HG02571 (cell line): ENCODE measurements at regions not wholly inside any gene's neighbourhood (a gene's known extent, or its start where the extent isn't known, plus 50 kb on each side); places are given as distances from the start of the nearest gene placed in this dataset.

ENCODE experiments used
- ATAC-seq: cut with Tn5 transposase; IDR thresholded peaks from one replicate; pipeline ENCODE4 v1.9.1; 2021; ENCODE audit warnings: mild to moderate bottlenecking, moderate library complexity; ENCODE audit not compliant: unreplicated experiment

DNA sequence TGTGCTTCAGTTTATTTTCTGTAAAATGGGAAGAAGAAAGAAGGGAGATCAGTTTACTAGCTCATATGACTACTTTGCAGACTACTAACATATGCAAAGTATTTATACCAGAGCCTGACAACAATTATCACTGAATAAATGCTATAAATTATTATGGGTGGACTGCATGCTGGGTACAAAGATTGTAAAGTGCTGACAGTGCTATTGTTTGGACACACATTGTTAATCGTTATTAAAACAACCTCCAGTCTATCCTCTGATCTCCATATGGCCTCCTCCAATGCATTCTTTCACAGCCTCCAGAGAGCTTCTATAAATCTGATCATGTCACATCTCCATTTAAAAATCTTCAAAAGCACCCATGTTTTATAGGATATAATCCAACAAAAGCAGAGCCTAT lies 90.1 kb upstream of the HS3ST1 start:
- no peak for ATAC-seq

DNA sequence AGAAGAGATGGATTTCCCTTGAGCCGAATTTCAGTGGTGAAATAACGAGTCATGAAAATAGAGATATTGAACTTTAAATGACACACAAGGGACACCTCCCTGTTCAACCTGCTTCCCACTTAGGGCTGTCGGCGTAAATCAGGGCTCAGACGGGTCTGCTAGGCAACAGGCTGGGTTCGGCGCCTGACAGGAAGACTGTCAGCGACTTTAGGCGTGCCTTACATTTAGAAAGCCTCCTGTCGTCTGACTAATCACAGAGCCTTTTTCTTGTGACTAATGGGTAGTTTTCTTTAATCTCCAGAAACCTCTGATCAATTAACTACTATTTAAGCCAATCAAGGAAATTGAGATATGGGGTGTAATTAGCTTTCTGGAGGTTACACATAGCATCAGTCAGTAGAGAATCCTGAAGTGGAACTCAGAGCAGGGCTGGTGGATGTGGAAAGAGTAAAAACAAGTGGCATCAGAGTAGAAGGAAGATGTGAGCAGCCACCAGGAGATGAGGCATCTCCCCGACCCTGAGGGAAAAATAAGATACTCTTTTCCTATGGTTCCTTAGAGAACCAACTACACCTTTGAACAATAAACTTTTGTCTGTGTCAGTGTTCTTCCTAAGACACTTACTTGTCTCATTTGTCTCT lies 86.2 kb upstream of the HS3ST1 start:
- ATAC-seq: no peak

DNA sequence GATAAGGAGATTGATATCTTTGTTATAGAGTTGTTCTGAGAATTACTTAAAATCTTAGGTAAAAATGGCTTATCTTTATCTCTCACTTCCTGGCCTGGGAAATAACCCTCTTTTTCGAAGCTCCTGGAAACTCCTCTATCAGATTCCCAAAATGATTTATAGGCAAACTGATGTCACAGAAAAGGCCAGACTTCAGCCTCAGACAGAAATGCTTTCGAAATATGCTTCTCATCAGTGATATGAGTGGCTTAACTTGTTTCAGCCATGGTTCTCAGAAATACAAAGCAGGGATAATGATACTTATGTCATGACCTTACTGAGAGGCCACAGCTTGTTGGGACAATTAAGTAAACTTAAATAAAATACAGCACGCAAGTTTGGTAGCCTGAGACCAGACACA lies 85.3 kb upstream of the HS3ST1 start:
- ATAC-seq: no peak

DNA sequence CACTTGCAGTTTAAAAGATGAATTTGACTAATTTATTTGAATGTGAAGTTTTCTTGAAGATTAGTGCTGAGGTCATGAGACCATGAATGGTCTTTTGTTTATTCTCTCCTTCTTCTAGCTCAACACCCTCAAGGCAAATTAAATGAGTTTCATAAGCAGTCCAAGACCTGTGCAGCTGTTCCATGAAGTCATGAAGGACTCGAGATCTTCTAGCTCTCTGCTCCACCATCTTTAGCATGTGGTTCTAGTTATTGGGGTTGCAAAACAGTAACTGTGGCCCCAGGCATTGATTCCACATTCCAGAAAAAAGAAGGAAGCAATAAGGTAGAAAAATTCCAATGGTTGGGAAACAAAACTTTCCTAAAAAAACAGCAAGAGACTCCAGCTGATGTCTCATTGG lies 84.2 kb upstream of the HS3ST1 start:
- no peak for ATAC-seq

DNA sequence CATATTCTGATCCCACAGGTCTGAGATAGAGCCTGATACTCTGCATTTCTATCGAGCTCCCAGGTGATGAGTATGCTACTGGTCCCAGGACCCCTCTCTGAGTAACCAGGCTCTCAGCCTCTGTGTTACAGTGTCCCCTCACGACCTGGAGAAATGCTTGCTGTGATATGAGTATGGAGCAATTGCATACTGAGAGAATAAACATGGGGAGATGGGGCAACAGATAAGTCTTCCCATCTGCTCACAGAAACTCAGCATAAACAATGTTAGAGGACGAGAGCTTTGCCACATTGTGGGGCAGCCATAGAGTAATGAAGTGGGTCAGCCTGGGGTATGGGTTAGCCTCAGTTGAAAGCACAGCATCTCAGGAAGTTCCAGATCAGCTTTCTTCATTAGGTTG lies 82.6 kb upstream of the HS3ST1 start:
- no peak for ATAC-seq

DNA sequence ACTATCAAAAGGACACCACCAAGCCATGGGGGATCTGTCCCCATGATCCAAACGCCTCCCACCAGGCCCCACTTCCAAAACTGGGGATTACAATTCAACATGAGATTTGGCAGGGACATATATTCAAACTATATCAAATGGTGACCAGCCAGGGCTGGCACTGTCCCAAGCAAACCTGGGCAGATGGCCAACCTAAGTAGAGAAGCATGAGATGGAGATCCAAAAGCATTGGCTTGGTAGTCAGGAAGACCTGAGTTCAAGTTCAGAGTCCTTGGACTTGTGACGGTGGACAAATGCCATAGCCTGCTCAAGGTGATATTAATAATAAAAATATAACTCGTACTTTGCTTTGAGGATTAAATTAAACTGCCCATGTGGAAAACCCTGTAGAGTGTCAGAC lies 79.2 kb upstream of the HS3ST1 start:
- no peak for ATAC-seq

DNA sequence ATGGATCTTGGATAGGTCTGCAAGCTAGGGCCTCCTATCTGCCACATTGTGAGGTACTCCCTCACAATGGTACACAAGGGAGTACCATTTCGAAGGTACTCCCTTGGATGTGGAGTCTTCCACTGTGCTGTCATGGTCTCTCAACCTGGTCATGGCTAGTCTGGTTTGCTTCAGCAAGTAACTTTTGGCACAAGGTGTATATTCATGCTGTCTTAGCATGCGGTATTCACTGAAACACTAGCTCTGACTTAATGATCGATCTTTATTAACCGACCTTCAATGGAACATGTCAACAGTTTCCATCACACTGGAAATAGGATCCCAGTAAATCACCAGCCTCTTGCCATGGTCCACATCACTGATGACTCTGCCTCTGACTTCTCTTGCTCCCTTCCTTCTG lies 77.5 kb upstream of the HS3ST1 start:
- ATAC-seq: no peak

DNA sequence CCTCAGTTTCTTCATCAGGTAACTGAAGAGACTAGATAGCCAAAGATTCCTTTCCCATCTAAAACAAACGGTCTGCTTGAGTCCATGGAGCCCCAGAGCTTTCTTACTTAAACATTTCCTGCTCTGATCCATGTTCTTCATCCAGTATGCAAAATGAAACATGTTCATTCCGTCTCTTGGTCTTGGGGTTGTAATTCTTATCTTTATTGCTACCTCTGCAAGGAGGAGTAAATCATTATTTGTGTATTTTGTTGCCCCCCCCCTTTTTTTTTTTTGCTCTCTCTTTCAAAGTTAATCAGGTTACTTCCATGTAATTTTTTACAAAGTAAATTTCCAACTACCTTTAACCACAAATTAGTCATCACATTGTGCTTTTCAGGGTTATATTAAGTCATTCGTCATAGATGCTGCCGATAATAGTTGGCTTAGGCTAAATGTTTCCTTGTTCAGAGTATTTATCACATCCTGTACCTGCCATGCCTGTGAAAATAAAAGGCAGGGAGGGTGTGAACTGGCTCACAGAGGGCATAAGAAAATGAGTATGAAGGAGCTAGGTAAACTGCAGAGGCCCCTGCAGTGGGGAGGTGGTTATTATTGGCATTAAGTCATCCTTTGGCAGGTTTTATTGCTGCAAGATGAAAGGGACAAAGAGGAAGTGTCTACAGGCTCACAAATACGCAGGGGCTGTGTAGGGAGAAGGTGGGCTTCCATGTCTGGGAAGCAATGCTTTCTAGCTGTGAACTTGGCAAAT lies 76.7 kb upstream of the HS3ST1 start:
- no peak for ATAC-seq

DNA sequence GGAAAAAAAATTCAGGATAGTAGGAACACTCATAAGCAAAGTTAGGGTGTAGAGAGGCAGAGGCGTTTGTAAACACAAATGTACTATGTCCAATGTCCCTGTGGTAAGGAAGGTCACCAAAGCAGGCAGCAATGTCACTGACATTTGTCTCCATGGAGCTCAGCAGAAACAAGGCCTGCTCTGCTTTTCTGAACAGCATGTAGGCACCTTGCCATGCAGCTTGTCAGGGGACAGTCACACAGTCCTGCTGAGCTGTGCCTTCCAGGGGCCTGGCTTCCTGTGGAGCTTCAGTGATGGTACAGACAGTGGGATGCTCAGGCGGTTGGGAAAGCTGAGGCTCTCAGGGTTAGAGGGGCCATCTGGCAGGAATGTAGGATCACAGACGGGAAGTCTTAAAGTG lies 74.5 kb upstream of the HS3ST1 start:
- no peak for ATAC-seq

DNA sequence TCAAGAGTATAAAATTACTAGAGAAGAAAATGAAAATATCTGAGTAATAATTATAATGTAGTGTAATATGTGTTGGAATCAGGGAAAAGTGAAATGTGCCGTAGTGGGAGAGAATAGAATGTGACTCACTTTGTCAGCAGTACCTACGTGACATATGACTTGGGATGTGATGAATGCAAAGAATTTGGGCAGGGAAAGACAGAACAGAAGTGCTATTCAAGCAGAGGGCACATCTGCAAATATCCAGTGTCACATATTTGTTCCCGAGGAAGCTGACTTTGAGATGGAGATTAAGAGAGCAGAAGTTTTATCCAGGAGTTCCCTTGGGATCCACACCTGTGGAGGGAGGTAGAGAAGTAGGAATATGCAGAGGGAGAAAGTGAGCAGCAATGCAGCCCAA lies 69.3 kb upstream of the HS3ST1 start:
- no peak for ATAC-seq

DNA sequence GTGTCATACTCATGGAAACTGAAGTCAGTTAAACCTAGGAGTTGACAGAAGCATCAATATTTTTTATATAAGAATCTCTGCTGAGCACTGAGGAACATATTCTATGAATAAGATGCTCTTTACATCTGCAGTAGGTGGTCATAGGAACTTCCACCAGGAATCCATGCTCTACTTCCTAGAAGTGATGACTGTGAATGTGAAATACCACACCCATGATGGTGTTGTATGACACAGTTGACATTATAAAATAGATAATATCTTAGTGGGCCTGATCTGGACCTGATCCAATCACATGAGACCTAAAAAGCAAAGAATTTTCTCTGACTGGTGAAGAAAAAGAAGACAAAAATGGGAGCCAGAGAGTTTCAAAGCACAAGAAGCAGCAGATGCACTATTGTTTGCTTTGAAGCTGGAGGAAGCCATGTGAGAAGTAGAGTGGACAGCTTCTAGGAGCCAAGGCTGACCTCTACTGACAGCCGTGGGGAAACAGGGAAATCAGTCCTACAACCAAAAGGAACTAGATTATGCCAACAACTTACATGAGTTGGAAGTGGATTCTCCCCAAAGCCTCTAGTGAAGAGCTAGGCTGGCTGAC lies 68.6 kb upstream of the HS3ST1 start:
- ATAC-seq: no peak

DNA sequence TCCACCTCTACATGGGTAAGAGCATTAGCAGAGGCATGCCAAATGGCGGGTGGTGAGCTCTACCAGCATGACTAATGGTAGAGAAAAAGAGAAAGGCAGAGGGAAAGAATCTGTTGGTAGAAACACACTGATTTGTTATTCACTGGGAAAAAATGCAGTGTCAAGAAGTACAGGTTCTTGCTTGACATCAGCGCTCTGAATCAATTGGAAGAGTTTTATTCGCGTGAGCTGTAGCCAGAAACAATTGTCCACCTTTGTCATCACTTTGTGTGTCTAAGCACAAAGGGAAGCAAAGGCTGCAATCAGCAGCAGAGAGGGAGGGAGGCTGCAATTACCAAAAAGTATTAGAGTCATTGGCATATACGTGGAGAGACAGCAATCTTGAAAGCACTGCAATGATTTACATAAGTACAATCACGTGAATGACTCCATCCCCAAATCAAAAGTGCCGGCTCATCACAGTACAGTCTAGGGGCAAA lies 67.7 kb upstream of the HS3ST1 start:
- no peak for ATAC-seq

DNA sequence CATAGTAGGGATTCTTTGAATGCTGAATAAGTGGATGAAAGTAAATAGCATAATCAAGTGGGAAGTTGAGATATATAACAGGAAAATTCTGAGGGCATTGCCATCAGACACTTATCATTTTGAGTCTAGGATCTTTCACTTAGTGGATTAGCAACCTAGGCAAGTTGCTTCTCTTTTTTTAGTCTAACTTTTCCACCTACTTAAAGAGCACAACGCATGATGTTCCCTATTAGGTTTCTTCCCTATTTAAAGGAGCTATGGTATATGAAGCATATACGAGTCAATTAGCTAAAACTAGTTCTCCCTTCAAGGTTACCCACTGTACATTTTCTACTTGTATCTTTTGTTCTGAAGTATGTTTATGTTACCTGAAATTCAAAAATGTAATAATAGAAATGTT lies 67.1 kb upstream of the HS3ST1 start:
- ATAC-seq: no peak

DNA sequence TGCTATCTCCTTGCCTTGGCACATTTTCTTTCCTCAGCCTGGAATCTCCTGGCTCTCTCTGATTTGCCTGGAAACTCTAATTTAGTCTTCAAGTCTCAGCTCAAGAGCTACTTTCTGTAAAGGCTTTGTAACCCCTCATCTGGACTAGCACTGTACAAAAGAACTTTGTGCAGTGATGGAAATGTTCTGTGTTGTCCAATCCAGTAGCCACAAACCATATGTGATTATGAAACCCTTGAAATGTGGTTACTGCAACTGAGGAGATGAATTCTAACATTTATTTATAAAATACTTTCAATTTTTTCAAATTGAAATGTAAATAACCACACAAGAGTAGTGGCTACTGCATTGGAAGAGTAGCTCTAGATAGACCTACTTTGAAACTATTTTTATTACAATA lies 66.6 kb upstream of the HS3ST1 start:
- no peak for ATAC-seq

DNA sequence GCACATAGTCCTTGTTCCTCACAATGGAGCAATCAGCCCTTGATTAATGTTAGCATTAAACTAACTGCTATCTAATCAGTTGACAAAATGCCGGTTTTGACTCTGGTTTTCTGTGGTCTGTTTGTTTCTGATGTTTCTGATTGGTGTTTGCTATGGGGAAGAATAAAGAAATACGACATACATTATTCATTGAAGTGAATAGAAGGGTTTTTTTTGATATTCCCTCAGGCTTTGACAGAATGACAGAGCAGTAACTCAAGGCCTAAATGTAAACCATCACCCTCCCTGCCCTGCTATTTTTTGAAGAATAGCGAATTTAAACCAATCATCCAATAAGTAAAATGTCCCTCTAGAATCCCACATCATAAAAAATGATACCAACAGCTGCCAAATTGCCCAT lies 65.5 kb upstream of the HS3ST1 start:
- ATAC-seq: no peak

DNA sequence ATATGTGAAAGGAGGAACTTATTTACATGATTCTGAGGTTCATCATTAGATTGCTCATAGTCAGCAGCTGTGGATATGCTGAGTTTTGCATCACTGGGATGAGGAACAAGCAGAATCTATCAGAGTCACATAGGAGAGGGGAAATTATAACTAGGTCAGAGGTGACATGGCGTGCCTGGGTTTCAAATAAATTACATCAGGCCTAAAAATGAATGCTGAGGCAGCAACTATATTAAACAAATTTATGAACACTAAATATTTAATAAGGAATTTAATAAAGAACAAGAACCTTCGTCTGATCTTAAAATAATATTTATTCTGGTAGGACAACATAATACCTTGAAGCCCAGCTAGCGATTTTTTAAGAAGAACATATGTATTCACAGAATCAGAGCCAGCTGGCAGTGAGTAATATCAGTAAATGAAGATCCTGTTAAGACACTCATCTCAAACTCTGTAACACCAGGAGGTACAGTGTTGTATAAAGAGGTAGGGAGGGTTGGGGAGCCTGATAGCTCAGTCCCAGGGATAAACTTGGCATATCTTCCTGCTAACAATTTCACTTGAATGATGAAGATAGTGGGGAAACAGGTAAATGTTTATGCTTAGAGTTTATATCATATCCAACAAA lies 60.9 kb upstream of the HS3ST1 start:
- ATAC-seq: no peak

DNA sequence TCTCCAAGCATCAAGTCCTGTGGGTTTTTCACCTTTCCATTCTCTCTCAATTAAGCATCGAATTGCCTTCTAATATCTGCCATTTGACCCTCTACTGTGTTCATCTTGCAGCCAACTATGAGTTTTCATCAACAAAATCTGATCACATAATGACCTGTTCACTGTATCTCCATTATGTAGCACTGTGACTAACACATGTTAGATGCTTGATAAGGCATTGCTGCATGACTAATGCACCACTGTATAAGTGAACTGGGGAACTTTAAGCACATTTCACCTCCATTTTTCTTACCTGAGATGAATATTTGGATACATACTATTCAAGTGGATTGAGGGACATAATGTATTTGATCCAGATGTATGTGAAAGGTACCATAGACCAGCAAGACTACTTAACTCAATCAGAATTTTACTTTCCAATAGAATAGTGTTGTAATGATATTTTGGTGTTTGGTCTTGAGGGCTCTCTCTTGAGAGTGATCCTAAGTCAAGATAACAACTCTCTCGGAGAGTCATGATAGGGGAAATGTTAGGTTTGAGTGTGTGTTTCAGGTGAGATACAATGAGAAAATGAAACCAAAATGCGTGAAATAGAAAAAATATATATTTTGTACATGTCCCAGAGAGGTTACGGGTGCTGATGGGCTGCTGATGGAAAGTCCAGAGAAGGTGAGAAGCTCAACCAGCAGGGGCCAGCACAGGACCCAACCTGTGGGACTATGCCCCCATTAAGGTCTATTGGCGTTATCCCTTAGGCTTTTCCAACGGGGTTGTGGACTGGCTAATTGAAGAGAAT lies 60.2 kb upstream of the HS3ST1 start:
- no peak for ATAC-seq

DNA sequence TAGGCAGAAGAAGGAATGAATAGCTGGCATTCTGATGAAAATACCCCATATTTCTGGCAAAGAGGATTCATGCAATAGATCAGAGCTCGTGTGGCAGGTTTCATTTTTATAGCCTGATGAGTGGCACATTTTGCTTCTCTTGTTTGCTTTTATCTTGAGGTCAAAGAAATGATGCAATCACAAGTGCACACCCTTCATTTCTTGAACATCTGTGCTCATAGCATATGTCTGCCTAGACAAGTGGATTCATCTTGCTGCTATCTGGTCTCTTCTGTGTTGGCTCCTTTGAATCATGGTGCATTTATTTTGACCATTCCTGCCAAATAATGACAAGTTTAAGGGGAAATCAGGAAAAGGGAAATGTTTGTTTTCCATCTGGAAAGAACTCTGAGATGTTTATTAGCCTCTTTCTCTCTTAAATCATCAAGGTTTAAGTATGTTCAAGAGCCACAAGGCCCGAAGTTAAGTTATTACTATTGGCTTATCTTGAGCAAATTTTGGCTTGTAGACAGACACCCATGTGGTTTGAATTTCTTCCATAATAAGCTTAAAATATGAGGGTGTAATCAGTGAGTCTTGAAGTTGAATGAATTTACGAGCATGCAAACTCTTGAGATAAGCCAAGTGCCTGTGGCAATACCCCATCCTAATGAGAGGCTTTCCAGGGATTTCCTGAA lies 59.3 kb upstream of the HS3ST1 start:
- no peak for ATAC-seq

DNA sequence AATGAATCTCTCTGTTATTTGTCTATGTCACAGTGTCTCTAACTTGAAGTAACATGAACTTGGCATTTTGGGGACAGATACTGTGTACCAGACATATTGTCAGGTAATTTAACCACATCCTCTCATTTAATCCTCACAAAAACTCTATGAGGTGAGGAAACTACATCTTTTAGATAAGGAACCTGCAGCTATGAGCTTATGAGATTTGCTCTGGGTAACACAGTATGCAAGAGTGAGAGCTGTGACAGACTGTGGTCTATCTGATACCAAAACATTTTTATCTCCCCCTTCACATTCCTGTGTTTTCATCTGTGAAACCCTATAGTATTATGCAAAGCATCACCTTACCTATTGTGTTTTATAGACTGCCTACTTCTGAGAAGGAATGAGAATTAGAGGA lies 58.4 kb upstream of the HS3ST1 start:
- ATAC-seq: no peak

DNA sequence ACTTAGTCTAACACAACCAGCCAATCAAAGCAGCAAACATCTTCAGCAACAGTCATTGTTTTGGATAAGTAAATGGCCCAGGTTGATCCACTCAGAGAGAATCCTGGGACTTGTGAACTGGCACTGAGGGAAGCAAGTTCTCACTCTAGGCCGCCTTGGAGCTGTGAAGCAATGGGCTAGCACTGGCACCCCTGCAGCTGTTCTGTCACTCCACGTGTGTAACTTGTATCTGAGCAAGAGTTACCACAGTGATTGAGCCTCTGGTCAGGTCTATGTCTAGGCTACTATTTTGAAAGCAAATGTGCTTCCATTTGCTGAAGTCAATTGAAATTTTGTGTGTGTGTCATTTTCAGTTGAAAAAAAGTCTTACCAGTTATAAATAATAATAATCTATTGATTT lies 57.2 kb upstream of the HS3ST1 start:
- no peak for ATAC-seq

DNA sequence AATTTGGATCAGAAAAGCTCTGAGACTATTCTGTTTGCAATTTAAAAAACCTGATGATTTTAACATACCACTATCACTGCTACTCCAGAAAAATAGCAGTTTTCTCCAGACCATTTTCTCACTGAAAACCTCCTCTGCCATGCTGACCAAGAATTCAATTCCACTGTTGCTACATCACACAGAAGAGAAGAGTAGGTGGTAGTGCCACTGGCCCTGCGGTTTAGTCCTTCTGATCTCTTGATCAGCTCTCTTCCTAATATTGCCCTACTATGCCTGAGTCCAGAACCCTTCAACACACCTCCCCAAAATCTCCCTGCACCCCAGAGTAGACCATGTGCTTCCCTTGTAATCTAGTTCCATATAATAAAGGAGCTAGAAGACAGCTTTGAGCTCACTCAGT lies 55.8 kb upstream of the HS3ST1 start:
- ATAC-seq: no peak
